Endothelial cell (in vitro differentiated cells): ENCODE measurements at regions not wholly inside any gene's neighbourhood (a gene's known extent, or its start where the extent isn't known, plus 50 kb on each side); places are given as distances from the start of the nearest gene placed in this dataset.

Source experiments
- DNase-seq: peaks from one replicate; pipeline ENCODE4 v3.0.0; 2021; ENCODE audit warnings: low spot score
- H3K27ac Mint-ChIP-seq: one replicate; pipeline ENCODE4 v1.8.0; 2021; ENCODE audit warnings: mixed read lengths, inconsistent platforms; ENCODE audit not compliant: unreplicated experiment
- H3K27me3 Mint-ChIP-seq: one replicate; pipeline ENCODE4 v1.8.0; 2021; ENCODE audit warnings: mild to moderate bottlenecking, moderate library complexity, mixed read lengths, inconsistent platforms; ENCODE audit not compliant: unreplicated experiment
- H3K36me3 Mint-ChIP-seq: one replicate; pipeline ENCODE4 v1.8.0; 2021; ENCODE audit warnings: mild to moderate bottlenecking, low read depth, mixed read lengths, inconsistent platforms; ENCODE audit not compliant: unreplicated experiment
- H3K4me1 Mint-ChIP-seq: one replicate; pipeline ENCODE4 v1.8.0; 2021; ENCODE audit warnings: mild to moderate bottlenecking, mixed read lengths, inconsistent platforms; ENCODE audit not compliant: unreplicated experiment
- H3K4me3 Mint-ChIP-seq: one replicate; pipeline ENCODE4 v1.8.0; 2021; ENCODE audit warnings: mild to moderate bottlenecking, mixed read lengths, inconsistent platforms; ENCODE audit not compliant: unreplicated experiment
- H3K9me3 Mint-ChIP-seq: one replicate; pipeline ENCODE4 v1.8.0; 2021; ENCODE audit warnings: mixed read lengths, inconsistent platforms; ENCODE audit not compliant: unreplicated experiment
- TF ChIP-seq, protein P1 (sequence below): fragments of 200-600 bp; sonication (generic); IDR thresholded peaks from one replicate; pipeline ENCODE4 v1.5.0; 2021; ENCODE audit warnings: antibody characterized with exemption; ENCODE audit not compliant: unreplicated experiment

- H3K4me1 Mint-ChIP-seq = no peaks in the 10 kb centered on the region
- TF ChIP-seq, protein P1, sequence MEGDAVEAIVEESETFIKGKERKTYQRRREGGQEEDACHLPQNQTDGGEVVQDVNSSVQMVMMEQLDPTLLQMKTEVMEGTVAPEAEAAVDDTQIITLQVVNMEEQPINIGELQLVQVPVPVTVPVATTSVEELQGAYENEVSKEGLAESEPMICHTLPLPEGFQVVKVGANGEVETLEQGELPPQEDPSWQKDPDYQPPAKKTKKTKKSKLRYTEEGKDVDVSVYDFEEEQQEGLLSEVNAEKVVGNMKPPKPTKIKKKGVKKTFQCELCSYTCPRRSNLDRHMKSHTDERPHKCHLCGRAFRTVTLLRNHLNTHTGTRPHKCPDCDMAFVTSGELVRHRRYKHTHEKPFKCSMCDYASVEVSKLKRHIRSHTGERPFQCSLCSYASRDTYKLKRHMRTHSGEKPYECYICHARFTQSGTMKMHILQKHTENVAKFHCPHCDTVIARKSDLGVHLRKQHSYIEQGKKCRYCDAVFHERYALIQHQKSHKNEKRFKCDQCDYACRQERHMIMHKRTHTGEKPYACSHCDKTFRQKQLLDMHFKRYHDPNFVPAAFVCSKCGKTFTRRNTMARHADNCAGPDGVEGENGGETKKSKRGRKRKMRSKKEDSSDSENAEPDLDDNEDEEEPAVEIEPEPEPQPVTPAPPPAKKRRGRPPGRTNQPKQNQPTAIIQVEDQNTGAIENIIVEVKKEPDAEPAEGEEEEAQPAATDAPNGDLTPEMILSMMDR = no peak
- H3K4me3 Mint-ChIP-seq = no peak overlapping the region
- DNase-seq = no peak
- no peaks in the 10 kb centered on the region for H3K27me3 Mint-ChIP-seq
- H3K36me3 Mint-ChIP-seq = no peaks in the 10 kb centered on the region
- no peaks in the 10 kb centered on the region for H3K9me3 Mint-ChIP-seq
- no peak overlapping the region for H3K27ac Mint-ChIP-seq
Observed at GRCh38 chr5:121581588-121581987, 270.1 kb upstream of the FTMT start.

DNA sequence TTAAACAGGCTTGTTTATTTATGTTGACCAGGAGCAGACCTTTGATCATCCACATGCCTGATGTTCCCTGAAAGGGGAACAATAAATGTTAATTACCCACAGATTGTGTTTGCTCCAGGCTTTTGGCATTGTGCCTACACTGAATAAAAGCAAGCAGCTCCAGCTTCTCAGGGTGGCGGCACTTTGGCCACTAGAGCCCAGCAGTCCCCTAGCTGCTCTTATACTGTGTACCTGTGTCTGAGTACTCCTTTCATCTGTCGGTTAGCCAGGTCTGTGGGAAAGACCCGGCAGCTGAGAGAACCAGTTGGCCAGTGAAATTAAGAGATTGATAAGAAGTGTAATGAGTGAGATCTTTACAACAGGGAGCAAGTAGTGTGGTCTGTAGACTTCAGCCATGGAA, 254.8 kb upstream of the FTMT start:
- no peaks in the 10 kb centered on the region for H3K9me3 Mint-ChIP-seq
- peaks cover 3% of the 10 kb centered on the region for H3K36me3 Mint-ChIP-seq
- TF ChIP-seq, protein P1 = no peak
- H3K27me3 Mint-ChIP-seq = peaks cover 4% of the 10 kb centered on the region
- no peak overlapping the region for H3K4me3 Mint-ChIP-seq
- no peaks in the 10 kb centered on the region for H3K4me1 Mint-ChIP-seq
- H3K27ac Mint-ChIP-seq = no peak overlapping the region
- no peak for DNase-seq

- Mint-ChIP-seq H3K4me3 (no peak overlapping the region), H3K27me3 (peaks cover 1% of the 10 kb centered on the region), H3K4me1 (no peaks in the 10 kb centered on the region), H3K9me3 (no peaks in the 10 kb centered on the region), H3K27ac (no peak overlapping the region), H3K36me3 (no peaks in the 10 kb centered on the region)
- TF ChIP-seq, protein P1 = no peak
- DNase-seq = no peak
Observed at GRCh38 chr5:121608826-121609225, 242.9 kb upstream of the FTMT start.

DNA sequence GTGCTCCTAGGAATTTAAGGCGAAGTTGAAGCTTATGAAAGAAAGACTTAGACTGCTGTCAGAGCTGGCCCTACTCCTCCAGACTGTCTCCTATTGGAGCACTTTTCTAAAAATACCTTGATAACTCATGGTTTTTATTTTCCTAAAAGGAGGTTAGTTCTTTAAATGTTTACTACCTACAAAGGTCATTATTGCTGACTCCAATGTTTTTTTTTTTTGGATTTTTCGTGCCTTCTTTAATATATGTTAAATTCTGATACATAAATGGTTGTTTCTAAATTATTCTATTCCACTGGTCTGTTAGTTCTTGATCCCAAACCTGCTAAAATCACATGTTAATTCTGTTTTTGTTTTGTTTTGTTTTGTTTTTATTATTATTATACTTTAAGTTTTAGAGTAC, 227.6 kb upstream of the FTMT start:
- no peak for DNase-seq
- Mint-ChIP-seq H3K9me3 (no peaks in the 10 kb centered on the region), H3K27ac (no peak overlapping the region)

GRCh38 chr5:121628783-121629182, 222.9 kb upstream of the FTMT start:
- H3K4me1 Mint-ChIP-seq = peaks cover 4% of the 10 kb centered on the region
- no peaks in the 10 kb centered on the region for H3K36me3 Mint-ChIP-seq
- TF ChIP-seq, protein P1 = no peak
- H3K4me3 Mint-ChIP-seq = no peak overlapping the region
- H3K27ac Mint-ChIP-seq = no peak overlapping the region
- H3K9me3 Mint-ChIP-seq = no peaks in the 10 kb centered on the region
- DNase-seq = no peak
- H3K27me3 Mint-ChIP-seq = no peaks in the 10 kb centered on the region

More for the DNA sequence above, 227.6 kb upstream of the FTMT start:
- Mint-ChIP-seq H3K36me3 (no peaks in the 10 kb centered on the region), H3K27me3 (no peaks in the 10 kb centered on the region), H3K4me3 (no peak overlapping the region), H3K4me1 (no peaks in the 10 kb centered on the region)
- TF ChIP-seq, protein P1 = no peak
